ENCODE measurements at regions not wholly inside any gene's neighbourhood (a gene's known extent, or its start where the extent isn't known, plus 50 kb on each side); places are given as distances from the start of the nearest gene placed in this dataset.
"Not testable (repeated sequence)": the region's sequence is repeated elsewhere in the genome, so short reads cannot be mapped to it uniquely, and the experiment has no call there.

DNA sequence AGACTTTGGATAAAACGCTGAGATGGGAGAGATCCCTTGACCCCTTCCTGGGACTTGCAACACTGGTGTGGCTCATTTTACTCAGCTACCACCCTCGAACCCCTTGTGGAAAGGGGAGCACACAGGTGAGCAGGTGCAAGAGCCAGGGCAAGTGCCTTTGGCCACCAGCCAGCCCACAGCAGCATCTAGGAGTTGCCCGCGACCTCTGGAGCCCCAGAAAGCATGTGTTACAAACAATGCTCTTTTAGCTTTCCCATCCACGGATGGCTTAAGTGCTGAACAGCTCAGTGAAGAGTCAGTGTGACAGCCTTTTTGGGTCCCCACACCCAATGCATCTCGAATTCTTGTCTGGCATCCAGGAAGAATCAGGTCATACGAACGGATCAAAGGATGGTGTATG lies 197.8 kb downstream of the MEMO1 start:
- no peak for DNase-seq (ENCODE audit: low spot score)

DNA sequence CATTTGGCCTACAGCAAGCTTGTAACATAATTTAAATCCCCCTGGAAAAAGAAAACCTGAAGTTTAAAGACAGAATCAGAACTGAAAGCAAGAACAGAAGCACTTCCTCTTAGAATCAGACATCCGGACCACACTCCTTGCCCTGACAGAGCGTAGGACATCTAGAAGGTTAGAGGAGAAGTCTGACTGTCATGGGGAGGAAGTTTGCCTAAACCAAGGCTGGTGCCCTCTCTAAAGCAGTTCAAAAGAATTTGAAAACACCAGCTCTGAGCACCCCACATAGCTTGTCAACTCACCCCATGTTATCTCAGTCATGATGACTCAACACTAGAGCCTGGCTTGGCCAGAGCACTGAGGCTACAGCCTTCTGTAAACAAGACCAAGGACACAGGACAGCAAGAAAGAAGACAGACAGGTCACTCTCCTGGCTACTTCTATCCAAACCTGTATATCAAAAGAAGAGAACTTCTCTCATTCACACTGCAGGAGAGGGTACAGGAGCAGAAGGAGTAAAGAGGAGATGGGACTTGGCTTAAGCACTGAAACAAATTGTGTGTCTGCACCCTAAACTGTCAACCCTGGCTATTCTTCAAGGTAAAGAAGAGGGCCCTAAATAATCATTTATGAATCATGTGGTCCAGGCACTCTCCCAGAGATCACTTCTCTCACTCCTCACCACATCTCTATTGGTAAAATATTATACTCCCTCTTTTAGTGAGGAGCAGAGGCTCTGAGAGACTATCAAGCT lies 198.6 kb downstream of the MEMO1 start:
- DNase-seq (ENCODE audit: low spot score), result no peak

GRCh38 chr2:31811482-31811881 lies 199.3 kb downstream of the MEMO1 start:
- DNase-seq (ENCODE audit: low spot score), result no peak

DNA sequence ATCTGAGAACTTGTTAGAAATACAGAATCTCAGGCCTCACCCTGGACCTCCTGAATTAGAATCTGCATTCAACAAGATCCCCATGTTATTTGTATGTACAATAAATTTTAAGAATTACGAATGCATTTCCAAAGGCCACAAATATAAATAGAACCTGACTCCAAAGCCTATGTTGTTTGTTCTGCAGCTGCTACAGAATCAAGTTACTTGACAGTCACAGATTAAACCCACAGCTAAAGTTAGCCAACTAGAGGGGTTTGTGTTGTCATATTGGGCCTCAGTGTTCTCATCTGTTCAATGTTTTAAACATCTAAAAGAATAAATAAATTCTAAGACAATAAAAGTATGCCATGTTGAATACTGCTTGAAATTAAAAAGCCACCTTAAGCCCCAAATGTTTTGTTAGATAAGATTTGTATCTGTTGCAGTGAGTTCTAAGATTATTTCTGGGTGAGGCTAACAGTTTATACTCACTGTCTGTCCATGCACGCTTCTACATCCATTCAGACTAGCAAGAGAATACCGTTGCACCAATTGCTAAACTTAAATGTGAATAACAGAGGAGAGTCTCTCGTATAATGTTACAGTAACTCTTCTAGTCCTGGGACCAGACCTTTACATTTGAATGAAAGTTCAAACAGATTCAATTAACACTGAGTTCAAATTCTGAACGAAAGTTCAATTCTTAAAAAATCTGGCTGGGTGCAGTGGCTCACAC lies 200.4 kb downstream of the MEMO1 start:
- DNase-seq (ENCODE audit: low spot score), result no peak

- no peak for DNase-seq (ENCODE audit: low spot score)
Observed at GRCh38 chr2:31805688-31806087, 205.1 kb downstream of the MEMO1 start.

DNA sequence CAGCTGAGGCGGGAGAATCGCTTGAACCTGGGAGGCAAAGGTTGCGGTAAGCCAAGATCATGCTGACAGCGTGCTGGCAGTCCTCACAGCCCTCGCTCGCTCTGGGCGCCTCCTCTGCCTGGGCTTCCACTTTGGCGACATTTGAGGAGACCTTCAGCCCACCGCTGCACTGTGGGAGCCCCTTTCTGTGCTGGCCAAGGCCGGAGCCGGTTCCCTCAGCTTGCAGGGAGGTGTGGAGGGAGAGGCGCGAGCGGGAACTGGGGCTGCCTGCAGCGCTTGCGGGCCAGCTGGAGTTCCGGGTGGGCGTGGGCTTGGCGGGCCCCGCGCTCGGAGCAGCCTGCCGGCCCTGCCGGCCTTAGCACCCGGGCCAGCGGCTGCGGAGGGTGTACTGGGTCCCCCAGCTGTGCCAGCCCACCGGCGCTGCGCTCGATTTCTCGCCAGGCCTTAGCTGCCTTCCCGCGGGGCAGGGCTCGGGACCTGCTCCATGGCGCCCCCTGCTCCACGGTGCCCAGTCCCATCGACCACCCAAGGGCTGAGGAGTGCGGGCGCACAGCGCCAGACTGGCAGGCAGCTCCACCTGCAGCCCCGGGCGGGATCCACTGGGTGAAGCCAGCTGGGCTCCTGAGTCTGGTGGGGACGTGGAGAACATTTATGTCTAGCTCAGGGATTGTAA lies 207.2 kb downstream of the MEMO1 start:
- DNase-seq (ENCODE audit: low spot score), result not testable (repeated sequence)

- no peak for DNase-seq (ENCODE audit: low spot score)
Observed at GRCh38 chr2:31802711-31803110, 208.1 kb downstream of the MEMO1 start.

DNA sequence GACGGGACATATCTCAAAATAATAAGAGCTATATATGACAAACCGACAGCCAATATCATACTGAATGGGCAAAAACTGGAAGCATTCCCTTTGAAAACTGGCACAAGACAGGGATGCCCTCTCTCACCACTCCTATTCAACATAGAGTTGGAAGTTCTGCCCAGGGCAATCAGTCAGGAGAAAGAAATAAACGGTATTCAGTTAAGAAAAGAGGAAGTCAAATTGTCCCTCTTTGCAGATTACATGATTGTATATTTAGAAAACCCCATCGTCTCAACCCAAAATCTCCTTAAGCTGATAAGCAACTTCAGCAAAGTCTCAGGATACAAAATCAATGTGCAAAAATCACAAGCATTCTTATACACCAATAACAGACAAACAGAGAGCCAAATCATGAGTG lies 211.5 kb downstream of the MEMO1 start:
- DNase-seq (ENCODE audit: low spot score), result not testable (repeated sequence)

DNA sequence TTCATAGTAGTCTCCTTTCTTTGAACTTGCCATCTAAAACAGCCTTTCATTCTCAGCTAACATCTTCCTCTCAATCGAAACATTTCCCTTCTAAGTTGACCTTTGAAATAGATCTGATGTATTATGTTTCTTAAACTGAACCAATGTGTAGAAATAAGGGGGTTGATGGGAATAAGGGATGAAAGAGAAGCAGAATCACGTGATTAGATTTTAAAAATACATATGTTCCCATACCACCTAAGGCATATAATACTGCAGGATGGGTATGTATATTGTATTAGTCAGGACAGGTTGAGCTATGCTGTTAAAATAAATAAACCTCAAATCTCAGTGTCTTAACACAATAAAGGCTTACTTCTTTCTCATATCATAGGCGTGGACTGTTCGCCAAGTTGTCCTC lies 207.5 kb upstream of the SRD5A2 start:
- DNase-seq (ENCODE audit: low spot score), result no peak

DNA sequence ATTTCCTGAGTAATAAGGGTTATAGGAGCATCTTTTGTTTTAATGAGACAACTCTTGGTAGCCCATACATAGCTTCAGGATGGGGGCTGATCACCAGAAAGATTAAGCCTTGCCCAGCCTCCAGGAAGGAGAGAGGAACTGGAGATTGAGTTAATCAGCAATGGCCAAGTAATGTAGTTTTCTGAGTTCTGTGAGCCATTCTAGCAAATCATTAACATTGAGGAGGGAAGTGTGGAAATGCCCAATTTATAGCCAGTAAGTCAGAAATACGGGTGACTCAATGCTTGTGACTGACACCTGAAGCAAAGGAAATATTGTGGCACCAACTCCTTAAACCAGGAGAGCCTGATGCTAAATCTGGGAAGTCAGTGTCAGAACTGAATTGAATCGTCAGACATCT lies 205.1 kb upstream of the SRD5A2 start:
- DNase-seq (ENCODE audit: low spot score), result no peak

DNA sequence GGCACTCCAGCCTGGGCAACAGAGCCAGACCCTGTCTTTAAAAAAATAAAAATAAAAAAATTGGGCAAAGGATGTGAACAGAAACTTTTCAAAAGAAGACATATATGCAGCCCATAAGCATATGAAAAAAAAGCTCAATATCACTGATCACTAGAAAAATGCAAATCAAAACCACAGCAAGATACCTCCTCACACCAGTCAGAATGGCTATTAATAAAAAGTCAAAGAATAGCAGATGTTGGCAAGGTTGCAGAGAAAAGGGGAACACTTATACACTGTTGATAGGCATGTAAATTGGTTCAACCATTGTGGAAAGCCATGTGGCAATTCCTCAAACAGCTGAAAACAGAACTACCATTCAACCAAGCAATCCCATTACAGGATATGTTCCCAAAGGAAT lies 204.1 kb upstream of the SRD5A2 start:
- no peak for DNase-seq (ENCODE audit: low spot score)

DNA sequence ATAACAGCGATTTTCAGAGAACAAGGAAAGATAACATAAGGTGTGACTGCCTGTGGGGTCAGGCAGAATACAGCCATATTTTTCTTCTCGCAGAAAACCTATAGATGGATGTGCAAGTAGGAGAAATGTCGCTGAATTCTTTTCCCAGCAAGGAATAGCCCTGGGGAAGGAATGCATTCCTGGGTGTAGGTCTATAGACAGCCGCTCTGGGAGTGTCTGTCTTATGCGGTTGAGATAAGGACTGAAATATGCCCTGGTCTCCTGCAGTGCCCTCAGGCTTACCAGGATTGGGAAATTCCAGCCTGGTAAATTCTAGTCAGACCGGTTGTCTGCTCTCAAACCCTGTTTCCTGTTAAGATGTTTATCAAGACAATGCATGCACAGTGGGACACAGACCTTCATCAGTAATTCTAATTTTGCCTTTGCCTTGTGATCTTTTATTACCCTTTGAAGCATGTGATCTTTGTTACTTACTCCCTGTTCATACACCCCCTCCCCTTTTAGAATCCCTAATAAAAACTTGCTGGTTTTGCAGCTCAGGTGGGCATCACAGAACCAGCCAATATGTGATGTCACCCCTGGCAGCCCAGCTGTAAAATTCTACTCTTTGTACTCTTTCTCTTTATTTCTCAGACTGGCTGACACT lies 202.8 kb upstream of the SRD5A2 start:
- DNase-seq (ENCODE audit: low spot score), result not testable (repeated sequence)

- DNase-seq (ENCODE audit: low spot score), result no peak
Observed at GRCh38 chr2:31778153-31778552, 197.4 kb upstream of the SRD5A2 start.

DNA sequence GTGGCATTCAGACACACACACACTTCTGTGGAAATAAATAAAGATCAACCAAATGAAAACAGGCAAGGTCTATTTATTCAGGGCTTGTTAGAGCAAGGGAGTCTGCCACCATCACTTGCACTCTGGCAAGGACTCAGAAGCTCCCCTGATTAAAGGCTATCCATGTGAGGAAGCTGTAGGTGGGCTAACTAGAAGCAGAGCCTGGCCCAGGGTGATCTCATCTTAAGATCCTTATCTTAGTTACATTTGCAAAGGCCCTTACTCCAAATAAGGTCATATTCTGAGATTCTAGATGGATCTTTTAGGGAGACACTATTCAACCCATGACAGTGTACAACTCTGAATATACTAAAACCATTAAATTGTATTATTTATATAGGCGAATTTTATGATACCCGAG lies 190.0 kb upstream of the SRD5A2 start:
- DNase-seq (ENCODE audit: low spot score), result no peak

GRCh38 chr2:31765078-31765945 lies 184.6 kb upstream of the SRD5A2 start:
- no peak for DNase-seq (ENCODE audit: low spot score)

- no peak for DNase-seq (ENCODE audit: low spot score)
Observed at GRCh38 chr2:31764169-31764568, 183.4 kb upstream of the SRD5A2 start.

- DNase-seq (ENCODE audit: low spot score), result peak; percentile 0
Observed at GRCh38 chr2:31762085-31762484, 181.3 kb upstream of the SRD5A2 start.

DNA sequence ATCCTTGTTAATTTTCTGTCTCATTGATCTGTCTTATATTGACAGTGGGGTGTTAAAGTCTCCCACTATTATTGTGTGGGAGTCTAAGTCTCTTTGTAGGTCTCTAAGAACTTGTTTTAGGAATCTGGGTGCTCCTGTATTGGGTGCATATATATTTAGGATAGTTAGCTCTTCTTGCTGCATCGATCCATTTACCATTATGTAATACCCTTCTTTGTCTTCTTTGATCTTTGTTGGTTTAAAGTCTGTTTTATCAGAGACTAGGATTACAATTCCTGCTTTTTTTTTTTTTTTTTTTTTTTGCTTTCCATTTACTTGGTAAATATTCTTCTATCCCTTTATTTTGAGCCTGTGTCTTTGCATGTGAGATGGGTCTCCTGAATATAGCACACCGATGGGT lies 176.6 kb upstream of the SRD5A2 start:
- DNase-seq (ENCODE audit: low spot score), result not testable (repeated sequence)

DNA sequence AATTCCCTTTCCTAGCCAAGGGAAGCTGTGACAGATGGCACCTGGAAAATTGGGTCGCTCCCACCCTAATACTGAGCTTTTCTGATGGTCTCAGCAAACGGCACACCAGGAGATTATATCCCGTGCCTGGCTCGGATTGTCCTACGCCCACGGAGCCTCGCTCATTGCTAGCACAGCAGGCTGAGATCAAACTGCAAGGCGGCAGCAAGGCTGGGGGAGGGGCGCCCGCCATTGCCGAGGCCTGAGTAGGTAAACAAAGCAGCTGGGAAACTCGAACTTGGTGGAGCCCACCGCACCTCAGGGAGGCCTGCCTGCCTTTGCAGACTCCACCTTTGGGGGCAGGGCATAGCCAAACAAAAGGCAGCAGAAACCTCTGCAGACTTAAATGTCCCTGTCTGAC lies 168.0 kb upstream of the SRD5A2 start:
- not testable (repeated sequence) for DNase-seq (ENCODE audit: low spot score)

- no peak for DNase-seq (ENCODE audit: low spot score)
Observed at GRCh38 chr2:31748041-31748440, 167.3 kb upstream of the SRD5A2 start.

GRCh38 chr2:31739161-31739560 lies 158.4 kb upstream of the SRD5A2 start:
- no peak for DNase-seq (ENCODE audit: low spot score)
